NCI-H1092 (cell line): ENCODE measurements at regions not wholly inside any gene's neighbourhood (a gene's known extent, or its start where the extent isn't known, plus 50 kb on each side); places are given as distances from the start of the nearest gene placed in this dataset.
"Not testable (repeated sequence)": the region's sequence is repeated elsewhere in the genome, so short reads cannot be mapped to it uniquely, and the experiment has no call there.

Experiments used
- DNase-seq: peaks from one replicate; lab custom pipeline; 2025; lab: John Stamatoyannopoulos, UW

DNA sequence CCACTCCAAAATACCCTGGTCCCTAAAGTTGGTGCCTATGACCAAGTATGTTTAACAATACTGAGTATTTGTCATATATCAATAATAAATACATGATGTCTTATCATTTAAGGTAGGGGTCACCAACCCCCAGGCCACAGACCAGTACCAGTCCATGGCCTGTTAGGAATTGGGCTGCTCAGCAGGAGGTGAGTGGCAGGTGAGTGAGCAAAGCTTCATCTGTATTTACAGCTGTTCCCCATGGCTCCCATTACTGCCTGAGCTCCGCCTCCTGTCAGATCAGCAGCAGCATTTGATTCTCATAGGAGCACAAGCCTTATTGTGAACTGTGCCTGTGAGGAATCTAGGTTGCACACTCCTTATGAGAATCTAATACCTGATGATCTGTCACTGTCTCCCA, 126.2 kb downstream of the HNRNPD start:
- no peak for DNase-seq

DNA sequence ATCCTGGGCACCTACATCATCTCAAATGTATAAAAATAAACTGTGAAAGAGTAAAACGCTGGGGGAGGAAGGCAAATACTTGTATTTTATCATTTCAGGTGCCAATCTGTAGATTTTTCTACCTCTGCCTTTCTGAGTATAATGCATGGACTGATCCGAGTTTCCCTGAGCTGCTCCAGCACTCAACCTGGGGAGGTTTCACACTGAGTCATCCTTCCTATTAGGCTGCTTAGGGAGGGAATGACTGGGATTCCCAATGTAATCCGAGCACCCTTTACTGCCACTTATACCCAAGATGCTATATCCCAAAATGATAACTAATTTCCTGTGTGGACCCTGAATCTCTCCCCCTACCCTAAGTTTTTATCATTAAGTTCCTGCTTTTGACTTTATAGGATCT, 126.6 kb downstream of the HNRNPD start:
- DNase-seq = no peak

DNA sequence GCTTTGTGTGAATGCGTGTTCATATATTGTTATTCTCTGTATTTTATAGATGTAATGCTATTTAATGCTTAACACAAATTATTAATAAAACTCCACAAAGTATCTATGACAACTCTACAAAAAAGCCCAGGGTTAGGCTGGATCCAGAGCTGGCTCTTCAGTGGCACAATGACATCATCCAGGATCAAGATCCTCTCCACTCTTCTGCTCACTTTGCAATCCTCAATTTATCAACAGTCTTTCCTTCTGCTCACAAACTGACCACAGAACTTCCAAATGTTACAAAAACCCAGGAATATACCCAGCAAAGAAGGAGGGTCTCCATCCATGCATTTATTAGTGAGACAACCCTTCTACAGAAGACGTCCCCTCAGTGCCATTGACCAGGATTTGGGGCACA, 132.3 kb downstream of the HNRNPD start:
- DNase-seq = no peak

DNA sequence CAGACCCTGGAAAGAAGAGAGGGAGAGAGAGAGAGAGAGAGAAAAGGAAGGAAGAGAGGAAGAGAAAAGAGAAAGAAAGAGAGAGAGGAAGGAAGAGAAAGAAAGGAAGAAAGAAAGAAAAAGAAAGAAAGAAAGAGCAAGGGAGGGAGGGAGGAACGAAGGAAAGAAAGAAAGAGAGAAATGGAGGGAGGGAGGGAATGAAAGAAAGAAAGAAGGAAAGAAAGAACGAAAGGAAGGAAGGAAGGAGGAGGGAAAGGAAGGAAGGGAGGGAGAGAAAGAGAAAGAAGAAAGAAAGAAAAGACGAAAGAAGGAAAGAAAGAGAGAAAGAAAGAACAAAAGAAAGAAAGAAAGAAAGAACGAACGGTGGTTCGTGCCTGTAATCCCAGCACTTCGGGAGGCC, 133.4 kb downstream of the HNRNPD start:
- DNase-seq = no peak

DNA sequence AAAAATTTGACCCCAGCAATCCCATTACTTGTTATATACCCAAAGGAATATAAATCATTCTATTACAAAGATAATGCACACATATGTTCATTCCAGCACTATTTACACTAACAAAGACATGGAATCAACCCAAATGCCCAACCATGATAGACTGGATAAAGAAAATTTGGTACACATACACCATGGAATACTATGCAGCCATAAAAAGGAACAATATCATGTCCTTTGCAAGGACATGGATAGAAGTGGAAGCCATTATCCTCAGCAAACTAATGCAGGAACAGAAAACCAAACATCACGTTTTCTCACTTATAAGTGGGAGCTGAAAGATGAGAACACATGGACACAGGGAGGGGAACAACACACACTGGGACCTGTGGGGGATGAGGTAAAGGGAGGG, 136.6 kb downstream of the HNRNPD start:
- not testable (repeated sequence) for DNase-seq

DNA sequence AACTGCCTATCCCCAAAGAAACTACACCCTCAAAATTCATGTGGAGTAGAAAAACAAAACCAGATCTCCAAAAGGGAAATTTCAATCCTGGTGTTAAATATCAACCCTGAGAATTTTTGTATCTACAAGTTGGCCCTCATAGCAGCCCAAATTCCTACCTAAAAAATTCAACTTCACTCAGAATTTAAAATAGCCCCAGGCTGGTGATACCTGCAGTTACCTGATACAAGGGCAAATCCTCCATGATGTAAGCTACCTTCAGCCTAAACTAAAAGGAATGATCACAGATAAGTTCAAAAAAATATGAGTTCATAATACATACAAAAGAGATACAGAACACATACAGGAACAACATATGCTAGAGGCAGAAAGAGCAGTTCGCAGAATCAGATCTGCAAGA, 138.4 kb downstream of the HNRNPD start:
- DNase-seq = no peak

DNA sequence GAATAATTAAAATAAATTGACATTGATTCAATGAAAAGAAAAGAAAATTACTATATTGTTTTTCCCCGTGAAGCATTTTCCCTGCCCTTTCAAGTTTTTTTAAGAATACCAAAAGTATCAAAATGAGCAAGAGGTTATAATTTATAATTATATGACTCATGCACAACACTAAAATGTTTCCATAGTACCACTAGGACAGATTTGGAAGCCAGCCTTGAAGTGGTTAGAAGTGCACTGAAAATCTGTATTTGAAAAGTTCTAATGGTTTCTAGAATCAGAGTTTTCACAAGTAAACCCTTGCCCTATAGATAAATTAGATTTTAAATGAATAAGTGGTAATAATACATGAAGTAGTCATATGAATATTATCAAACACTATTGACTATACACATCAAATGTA, 140.9 kb downstream of the HNRNPD start:
- DNase-seq = no peak

DNA sequence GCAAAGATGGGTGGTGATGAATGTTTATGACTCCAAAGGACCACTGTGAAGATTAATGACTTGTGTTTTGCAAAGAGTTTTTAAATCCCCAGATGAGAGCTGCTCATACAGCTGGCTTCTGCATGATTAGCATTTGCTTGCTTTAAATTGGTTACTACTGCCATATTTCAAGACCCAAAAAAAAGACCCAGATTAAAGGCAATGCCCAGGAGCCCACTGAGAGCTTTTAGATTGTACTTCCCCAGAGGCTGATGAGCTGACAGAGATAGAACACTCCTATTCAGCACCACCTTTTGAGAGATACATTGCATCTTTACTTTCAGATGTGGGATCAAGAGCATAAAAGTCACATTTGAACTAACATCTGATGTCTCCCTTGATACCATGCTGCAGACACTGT, 142.0 kb downstream of the HNRNPD start:
- DNase-seq = no peak

DNA sequence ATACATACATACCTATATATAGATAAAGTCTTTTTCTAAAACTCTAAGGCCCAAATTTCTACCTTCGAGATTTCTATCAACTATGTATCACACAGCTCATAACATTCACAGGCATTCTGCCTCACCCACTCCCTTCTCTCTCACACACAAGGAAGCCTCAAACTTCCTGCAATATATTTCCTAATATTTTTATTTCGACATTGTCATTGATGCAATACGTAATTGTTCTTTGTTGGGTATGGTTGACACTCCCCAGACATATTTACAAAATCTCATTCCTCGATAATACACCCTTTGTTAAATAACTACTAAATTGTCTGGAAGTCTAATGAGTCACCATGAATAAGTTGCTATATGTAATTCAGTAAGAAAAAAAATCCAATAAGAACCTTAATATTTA, 143.5 kb downstream of the HNRNPD start:
- no peak for DNase-seq

DNA sequence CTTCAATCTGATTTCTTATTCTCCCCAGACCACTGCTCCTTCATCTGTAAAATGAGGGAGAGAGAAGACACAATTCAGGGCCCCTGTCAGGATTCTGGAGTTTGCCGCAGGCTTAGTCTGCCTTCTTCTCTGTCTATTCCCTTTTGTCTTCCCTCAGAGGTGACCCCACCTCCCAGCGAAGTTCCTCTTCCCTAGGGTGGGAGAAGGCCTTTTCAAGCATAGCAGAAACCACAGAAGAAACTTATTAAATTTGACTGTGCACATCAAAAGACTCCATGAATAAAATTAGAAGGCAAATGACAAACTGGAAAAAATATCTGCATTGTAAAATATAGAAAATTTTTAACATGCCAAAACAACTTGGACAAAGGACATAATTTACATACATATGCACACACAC, 148.8 kb downstream of the HNRNPD start:
- no peak for DNase-seq

DNA sequence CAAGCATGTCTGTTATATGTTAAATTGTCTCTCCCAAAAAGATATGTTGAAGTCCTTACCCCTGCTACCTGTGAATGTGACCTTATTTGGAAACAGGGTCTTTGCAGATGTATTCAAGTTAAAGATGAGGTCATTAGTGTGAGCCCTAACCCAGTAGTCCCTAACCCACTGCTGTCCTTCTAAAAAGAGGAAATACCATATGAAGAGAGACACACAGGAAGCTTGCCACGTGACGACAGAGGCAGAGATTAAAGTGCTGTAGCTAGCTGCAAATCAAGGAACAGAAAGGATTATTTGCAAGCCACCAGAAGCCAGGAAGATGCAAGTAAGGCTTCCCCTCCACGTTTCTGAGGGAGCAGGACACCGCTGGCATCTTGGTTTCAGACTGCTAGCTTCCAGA, 150.1 kb downstream of the HNRNPD start:
- DNase-seq = no peak

DNA sequence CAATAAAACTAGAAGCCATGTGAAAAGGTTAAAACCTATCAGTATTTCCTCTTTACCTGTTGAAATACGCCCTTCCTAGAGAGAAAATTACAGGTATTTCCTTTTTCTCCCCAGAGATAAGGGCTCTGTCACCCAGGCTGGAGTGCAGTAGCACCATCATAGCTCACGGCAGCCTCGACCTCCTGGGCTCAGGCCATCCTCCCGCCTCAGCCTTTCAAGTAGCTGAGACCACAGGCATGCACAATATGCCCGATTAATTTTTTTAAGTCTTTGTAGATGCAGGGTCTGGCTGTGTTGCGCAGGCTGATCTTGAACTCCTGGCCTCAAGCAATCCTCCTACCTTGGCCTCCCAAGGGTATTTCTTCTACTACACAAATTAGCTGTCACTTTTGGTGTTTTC, 154.4 kb downstream of the HNRNPD start:
- DNase-seq = no peak

DNA sequence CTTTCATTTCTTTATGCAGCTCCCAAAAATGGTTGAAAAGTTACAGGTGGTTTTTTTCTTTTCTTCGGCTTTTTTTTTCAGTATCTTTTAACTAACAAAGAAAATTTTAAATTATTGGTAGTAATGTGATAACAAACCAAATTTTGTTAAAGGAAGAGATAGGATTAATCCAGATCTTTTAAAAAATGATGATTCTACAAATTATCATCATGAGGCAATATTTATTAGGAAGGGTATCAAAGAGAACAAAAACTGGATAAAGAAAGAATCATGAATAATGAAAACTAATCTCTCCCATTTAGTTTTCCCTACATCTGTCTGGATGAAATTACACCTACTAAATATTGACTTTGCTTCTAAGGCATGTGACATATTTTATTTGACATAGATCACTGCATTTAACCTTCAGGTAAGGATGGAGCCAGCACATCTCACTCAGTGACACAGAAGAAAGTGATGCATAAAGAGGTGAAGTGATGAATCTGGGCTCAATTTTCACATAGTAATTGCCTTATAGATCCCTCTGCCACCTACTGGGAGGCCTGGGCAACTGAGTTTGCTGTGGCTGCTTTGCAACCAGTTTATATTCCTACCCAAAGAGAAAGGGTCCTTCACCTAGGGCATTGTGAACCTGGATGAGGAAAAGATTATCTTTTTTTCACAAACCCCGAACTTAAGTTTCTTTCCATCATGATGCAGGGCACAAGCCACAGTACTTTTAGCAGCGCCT, 155.6 kb downstream of the HNRNPD start:
- no peak for DNase-seq

DNA sequence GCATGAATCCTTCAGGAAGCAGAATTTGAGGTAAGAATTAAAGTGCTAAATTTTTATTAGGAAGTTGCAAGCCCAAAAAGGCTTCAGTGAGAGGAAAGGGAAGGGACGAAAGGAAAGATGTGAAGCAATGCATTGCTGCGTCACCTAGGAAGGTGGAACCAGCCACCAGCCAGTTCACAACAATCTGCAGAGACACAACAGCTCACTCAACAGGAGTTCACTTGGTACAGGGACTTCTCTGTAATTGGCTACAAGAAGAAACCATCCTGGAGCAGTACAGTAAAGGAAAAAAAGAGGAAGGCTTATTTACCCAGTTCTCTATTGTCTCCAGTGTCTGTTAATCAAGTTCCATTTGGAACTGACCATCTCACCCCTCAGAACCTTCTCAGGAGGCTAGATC, 157.6 kb downstream of the HNRNPD start:
- DNase-seq = no peak

DNA sequence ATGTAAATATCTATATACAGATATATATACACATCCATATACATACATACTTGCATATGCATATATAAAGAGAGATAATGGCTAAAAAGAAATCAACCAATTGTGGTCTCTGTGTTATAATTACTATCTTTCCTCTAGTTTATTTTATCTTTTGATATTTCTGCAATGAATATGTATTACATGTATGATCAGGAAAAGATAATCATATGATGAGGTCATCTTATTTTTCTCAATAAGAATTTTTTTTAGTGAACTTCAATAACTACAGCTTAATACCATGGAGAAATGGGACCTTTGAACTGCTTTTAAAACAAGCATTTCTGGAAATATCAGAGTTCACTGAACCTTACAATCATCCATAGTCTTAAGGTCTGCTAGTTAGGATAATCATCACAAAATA, 158.0 kb downstream of the HNRNPD start:
- no peak for DNase-seq

DNA sequence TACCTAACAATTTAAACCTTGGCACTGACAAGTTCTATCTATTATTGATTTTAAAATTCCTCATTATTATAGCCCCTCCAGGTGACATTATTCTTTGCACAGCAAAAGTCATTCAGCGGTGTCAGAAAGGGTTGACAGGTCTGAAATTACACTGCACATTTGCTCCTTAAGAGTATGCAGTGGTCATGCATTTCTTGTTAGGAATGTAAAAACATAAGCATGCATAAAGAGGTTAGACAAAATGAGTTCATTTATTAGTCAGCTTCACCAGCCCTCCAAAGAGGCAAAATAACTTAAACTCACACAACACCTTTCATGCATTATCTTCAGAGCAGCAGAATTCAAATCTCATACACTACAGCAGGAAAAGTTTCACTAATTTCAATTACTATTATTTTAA, 158.8 kb downstream of the HNRNPD start:
- DNase-seq = no peak

DNA sequence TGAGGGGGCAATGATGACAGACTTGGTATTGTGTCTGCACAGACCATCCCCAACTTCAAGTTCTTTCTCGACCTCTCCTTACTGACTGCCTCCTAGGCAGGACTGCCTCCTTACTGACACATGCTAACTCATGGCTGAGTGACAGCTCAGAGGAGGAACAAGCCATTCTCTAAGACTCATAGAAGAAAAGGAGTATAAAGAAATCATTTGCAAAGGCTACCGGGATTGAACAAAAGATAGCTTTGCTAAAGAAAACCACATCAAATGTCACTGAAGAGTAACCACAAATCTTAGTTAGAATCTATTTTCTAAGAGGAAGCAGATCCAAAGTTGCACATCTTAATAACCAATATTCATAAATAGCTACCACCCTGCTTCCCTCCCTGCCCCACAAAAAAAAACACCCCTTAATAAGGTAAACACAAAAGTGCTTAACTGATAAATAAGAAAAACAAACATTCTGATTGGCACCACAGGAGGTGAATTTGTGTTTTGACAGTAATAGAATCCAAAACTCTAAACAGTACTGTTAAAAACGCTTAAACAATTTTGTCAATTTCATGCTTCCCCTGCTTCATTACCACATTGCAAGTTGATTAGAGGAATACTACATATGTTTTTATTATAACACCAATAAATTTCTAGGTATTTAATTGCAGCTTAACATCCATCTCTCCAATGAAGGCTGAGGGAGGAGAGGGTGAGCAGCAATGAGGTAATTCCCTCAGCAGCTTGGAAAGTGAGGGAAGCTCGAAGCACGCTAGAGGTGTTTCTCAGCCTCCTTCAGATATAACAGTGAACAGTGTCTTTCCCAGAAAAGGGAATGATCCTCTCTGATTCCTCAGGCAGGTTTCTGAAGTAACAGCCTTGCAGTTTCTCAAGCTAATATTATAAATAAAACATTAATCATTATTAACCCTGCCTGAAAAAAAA, 160.0 kb downstream of the HNRNPD start:
- DNase-seq = no peak

DNA sequence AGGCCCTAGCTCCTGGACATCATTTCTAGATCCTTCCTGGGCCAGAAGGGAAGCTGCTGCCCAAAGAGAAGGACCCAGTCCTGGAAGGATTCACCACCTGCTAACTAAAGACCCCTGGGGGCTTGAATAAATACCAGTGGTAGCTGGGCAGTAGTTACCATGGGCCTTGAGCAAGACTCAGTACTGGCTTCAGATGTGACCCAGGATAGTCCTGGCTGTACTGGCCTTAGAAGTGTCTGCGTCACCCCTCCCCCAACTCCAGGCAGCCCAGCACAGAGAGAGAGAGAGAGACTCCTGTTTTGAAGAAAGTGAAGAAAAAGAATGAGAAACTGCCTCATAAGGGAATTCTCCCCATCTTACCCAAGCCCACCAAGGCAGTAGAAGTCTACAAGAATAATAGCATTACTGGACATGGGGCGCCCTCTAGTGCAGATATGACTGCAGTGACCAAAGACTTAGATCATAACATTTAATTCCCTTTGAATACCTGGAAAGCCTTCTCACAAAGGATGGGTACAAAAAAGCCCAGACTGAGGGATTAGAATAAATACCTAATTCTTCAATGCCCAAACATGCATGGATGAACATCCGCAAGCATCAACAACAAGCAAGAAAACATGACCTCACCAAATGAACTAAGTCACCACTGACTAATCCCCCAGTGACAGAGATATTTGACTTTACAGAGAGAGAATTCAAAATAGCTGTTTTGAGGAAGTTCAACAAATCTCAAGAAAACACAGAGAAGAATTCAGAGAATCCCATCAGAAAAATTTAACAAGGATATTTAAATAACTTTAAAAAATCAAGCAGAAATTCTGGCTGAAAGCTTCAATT, 171.8 kb downstream of the HNRNPD start:
- peak; percentile 58 for DNase-seq

DNA sequence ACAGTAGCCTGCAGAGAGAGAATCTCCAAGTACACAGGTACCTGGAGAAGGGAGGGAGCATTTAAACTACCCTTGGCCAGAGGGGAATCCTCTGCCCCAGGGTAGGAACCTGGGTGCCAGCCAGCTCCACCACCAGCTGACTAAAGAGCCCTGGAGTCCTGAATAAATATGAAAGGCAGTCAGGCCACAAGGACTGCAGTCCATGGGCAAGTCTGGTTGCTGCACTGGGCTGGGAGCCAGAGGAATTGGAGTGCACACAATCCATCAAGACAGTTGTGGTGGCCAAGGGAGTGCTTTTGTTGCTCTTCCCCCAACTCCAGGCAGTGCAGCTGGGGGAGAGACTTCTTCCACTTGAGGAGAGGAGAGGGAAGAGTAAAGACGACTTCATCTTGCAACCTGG, 172.5 kb downstream of the HNRNPD start:
- DNase-seq = peak; percentile 44

DNA sequence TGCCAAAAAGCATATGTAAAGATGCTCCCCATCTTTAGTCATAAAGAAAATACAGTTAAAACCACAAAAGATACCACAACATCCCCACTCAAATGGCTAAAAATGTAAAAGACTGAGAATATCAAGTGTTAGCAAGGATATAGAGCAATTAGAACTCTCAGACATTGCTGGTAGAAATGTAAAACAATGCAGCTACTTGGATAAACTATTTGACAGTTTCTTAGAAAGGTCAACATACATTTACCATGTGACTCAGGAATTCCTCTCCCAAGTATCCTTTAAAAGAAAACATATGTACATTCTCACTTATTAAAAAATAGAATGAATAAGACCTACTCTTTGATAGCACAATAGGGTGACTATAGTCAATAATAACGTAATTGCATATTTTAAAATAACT, 173.7 kb downstream of the HNRNPD start:
- no peak for DNase-seq

DNA sequence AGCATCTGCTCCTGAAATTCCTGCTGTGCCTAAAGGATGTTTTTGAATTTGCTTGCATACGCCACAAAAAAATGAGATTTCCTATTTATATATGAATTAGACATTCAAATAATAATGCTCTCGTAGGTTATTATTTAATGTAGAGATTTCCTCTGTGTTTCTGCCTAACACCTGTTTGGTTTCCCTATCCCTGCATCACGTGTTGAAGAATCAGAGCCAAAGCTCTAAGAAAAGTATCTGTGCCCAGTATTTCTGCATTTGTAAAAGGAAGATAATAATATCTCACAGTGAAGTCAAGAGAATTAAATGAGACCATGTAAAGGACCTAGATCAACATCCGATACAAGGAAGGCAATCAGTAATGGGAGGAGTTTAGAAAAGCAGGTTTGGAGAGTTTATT, 179.5 kb downstream of the HNRNPD start:
- DNase-seq = no peak

DNA sequence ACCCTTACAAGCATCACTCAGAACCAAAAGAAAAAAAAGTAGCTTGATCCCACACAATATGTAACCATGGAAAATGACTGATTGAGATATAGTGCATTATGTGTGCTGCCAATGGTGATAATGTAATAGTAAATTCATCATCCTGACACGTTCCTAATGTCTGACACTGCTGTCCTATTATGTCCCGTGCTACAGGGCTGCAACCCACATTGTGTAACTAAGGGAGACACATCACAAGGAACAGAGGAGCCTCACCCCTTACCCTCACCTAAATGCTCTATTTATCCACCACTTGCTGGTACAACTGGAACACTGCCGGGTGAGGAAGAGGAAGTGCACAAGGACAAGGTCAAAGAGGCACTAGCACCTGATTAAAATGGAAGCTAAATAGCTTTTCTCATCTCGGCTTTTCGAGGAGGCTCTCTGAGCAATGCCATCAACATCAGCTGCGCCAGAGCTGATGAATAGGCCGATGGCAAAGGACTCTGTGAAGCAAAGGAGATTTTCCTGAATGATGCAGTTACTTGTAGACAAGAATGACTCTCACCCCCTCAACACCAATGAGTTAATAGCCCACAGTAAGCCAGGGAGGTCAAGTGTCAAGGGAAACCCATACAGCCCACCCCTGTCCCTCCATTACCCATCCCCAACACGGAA, 181.6 kb downstream of the HNRNPD start:
- no peak for DNase-seq
